Type B pancreatic cell (in vitro differentiated cells): ENCODE measurements at regions not wholly inside any gene's neighbourhood (a gene's known extent, or its start where the extent isn't known, plus 50 kb on each side); places are given as distances from the start of the nearest gene placed in this dataset.

Source experiments
- DNase-seq: peaks from one replicate; pipeline ENCODE4 v3.0.0; 2021; ENCODE audit warnings: mixed read lengths; ENCODE audit not compliant: unreplicated experiment; ENCODE audit errors: extremely low spot score
- H3K27ac Mint-ChIP-seq: 2 replicates; pipeline ENCODE4 v1.8.0; 2021; ENCODE audit warnings: mild to moderate bottlenecking, mixed read lengths
- H3K27me3 Mint-ChIP-seq: 2 replicates; pipeline ENCODE4 v1.8.0; 2021; ENCODE audit warnings: mixed read lengths
- H3K36me3 Mint-ChIP-seq: 2 replicates; pipeline ENCODE4 v1.8.0; 2021; ENCODE audit warnings: mixed read lengths
- H3K4me1 Mint-ChIP-seq: one replicate; pipeline ENCODE4 v1.8.0; 2021; ENCODE audit warnings: mixed read lengths; ENCODE audit not compliant: unreplicated experiment
- H3K4me3 Mint-ChIP-seq: 2 replicates; pipeline ENCODE4 v1.8.0; 2021; ENCODE audit warnings: mild to moderate bottlenecking, mixed read lengths
- H3K9me3 Mint-ChIP-seq: 2 replicates; pipeline ENCODE4 v1.8.0; 2021; ENCODE audit warnings: mixed read lengths
- TF ChIP-seq, protein P1 (sequence below): fragments of 200-600 bp; sonication (generic); conservative IDR thresholded peaks from 2 replicates; pipeline ENCODE4 v1.5.0; 2021; ENCODE audit warnings: antibody characterized with exemption, mild to moderate bottlenecking

DNA sequence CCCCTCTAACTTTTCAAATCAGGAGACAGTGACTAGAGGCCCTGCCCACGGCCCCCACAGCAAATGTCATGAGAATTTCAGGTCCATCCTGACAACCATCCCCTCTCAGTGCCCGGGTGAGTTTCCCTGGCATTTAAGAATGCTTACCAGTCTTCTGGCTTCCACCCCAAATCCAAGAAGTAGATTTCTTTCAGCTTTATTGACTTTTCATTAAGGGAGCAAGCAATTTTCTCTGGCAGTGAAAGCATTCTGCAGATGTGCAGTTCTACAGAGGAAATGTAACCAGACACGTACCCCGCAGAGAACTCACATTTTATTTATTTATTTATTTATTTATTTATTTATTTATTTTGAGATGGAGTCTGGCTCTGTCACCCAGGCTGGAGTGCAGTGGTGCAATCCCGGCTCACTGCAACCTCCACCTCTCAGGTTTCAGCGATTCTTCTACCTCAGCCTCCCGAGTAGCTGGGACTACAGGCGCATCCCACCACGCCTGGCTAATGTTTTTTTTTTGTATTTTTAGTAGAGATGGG lies 120.9 kb upstream of the KCTD7 start:
- H3K36me3 Mint-ChIP-seq: no peaks in the 10 kb centered on the region
- no peak overlapping the region for H3K4me3 Mint-ChIP-seq
- no peak overlapping the region for H3K27ac Mint-ChIP-seq
- no peaks in the 10 kb centered on the region for H3K4me1 Mint-ChIP-seq
- H3K27me3 Mint-ChIP-seq: no peaks in the 10 kb centered on the region
- no peaks in the 10 kb centered on the region for H3K9me3 Mint-ChIP-seq
- DNase-seq: no peak
- TF ChIP-seq, protein P1, sequence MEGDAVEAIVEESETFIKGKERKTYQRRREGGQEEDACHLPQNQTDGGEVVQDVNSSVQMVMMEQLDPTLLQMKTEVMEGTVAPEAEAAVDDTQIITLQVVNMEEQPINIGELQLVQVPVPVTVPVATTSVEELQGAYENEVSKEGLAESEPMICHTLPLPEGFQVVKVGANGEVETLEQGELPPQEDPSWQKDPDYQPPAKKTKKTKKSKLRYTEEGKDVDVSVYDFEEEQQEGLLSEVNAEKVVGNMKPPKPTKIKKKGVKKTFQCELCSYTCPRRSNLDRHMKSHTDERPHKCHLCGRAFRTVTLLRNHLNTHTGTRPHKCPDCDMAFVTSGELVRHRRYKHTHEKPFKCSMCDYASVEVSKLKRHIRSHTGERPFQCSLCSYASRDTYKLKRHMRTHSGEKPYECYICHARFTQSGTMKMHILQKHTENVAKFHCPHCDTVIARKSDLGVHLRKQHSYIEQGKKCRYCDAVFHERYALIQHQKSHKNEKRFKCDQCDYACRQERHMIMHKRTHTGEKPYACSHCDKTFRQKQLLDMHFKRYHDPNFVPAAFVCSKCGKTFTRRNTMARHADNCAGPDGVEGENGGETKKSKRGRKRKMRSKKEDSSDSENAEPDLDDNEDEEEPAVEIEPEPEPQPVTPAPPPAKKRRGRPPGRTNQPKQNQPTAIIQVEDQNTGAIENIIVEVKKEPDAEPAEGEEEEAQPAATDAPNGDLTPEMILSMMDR: no peak

- Mint-ChIP-seq H3K9me3 (no peaks in the 10 kb centered on the region), H3K36me3 (no peaks in the 10 kb centered on the region), H3K4me3 (no peak overlapping the region), H3K27me3 (no peaks in the 10 kb centered on the region), H3K4me1 (no peaks in the 10 kb centered on the region), H3K27ac (no peak overlapping the region)
- no peak for DNase-seq
- TF ChIP-seq, protein P1: no peak
These were observed 120.2 kb upstream of the KCTD7 start for GRCh38 chr7:66508431-66508830.

GRCh38 chr7:66514050-66514449 lies 114.6 kb upstream of the KCTD7 start:
- H3K27ac Mint-ChIP-seq: no peak overlapping the region
- H3K4me1 Mint-ChIP-seq: no peaks in the 10 kb centered on the region
- H3K4me3 Mint-ChIP-seq: no peak overlapping the region
- H3K27me3 Mint-ChIP-seq: no peaks in the 10 kb centered on the region
- H3K36me3 Mint-ChIP-seq: no peaks in the 10 kb centered on the region
- TF ChIP-seq, protein P1: no peak
- H3K9me3 Mint-ChIP-seq: no peaks in the 10 kb centered on the region
- DNase-seq: no peak

DNA sequence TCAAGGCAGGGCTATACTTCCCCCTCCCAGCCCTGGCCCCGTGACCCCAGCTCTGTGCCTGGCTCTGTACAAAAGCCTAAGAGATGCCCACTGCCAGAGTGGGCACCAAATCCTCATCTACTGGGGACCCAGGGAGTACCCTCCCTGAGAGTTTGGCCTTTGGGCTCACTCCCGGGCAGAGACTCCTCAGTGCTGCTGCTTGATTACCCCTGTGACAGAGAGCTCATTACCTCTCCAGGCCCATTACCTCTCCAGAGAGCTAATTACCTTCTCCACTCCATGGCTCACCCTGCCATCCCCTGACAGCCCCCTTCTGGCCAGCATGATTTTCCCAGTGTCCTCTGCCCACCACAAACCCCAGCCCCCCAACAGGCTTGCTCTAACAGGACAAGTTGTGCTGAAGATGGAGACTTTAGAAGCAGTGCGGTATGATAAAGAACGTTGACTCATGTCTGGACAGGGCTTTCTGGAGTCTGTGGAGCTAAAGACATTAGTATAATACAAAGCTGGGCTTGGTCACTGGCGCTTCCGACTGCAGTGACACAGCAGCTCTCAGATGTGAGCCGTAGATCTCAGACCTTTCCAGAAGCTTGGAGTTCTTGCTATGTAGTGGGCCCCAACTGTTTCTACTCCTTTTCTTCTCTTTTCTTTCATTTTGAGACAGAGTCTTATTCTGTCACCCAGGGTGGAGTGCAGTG lies 111.3 kb upstream of the KCTD7 start:
- Mint-ChIP-seq H3K36me3 (no peaks in the 10 kb centered on the region), H3K4me3 (no peak overlapping the region), H3K27ac (no peak overlapping the region), H3K4me1 (no peaks in the 10 kb centered on the region), H3K27me3 (no peaks in the 10 kb centered on the region), H3K9me3 (no peaks in the 10 kb centered on the region)
- TF ChIP-seq, protein P1: no peak
- no peak for DNase-seq

GRCh38 chr7:66518151-66518691 lies 110.5 kb upstream of the KCTD7 start:
- Mint-ChIP-seq H3K27me3 (no peaks in the 10 kb centered on the region), H3K4me3 (no peak overlapping the region), H3K4me1 (no peaks in the 10 kb centered on the region), H3K9me3 (no peaks in the 10 kb centered on the region), H3K36me3 (no peaks in the 10 kb centered on the region), H3K27ac (no peak overlapping the region)
- TF ChIP-seq, protein P1: no peak
- no peak for DNase-seq
